Mucosa of stomach (tissue), 1 donor: ENCODE measurements at regions not wholly inside any gene's neighbourhood (a gene's known extent, or its start where the extent isn't known, plus 50 kb on each side); places are given as distances from the start of the nearest gene placed in this dataset.

ENCODE experiments used
- H3K27me3 ChIP-seq: one replicate; pipeline ENCODE4 v1.7.0; 2013; ENCODE audit warnings: mild to moderate bottlenecking, low read length; ENCODE audit not compliant: control insufficient read depth, insufficient read depth
- H3K36me3 ChIP-seq: one replicate; pipeline ENCODE4 v1.7.0; 2013; ENCODE audit warnings: low read length; ENCODE audit not compliant: control insufficient read depth, insufficient read depth
- H3K4me1 ChIP-seq: one replicate; pipeline ENCODE4 v1.7.0; 2013; ENCODE audit warnings: mild to moderate bottlenecking, low read length; ENCODE audit not compliant: control insufficient read depth, insufficient read depth
- H3K4me3 ChIP-seq: one replicate; pipeline ENCODE4 v1.7.0; 2013; ENCODE audit warnings: low read length
- H3K9ac ChIP-seq: one replicate; pipeline ENCODE4 v1.7.0; 2013; ENCODE audit warnings: mild to moderate bottlenecking, low read length, moderate library complexity
- H3K9me3 ChIP-seq: one replicate; pipeline ENCODE4 v1.7.0; 2013; ENCODE audit warnings: mild to moderate bottlenecking, low read length, moderate library complexity; ENCODE audit not compliant: control insufficient read depth
- donor health status: Pancreatic carcinoma.

- Histone ChIP-seq H3K4me3 (no peak overlapping the region), H3K27me3 (peaks cover 34% of the 10 kb centered on the region), H3K4me1 (no peaks in the 10 kb centered on the region), H3K9me3 (no peaks in the 10 kb centered on the region), H3K36me3 (no peaks in the 10 kb centered on the region), H3K9ac (no peak overlapping the region)
Observed at GRCh38 chr2:59566739-59567138, 986.7 kb downstream of the BCL11A start.

GRCh38 chr2:59561281-59561680 is 992.2 kb downstream of the BCL11A start:
- H3K9ac ChIP-seq: no peak overlapping the region
- H3K9me3 ChIP-seq: no peaks in the 10 kb centered on the region
- H3K27me3 ChIP-seq: peaks cover 15% of the 10 kb centered on the region
- no peak overlapping the region for H3K4me3 ChIP-seq
- H3K4me1 ChIP-seq: no peaks in the 10 kb centered on the region
- no peaks in the 10 kb centered on the region for H3K36me3 ChIP-seq

GRCh38 chr2:59560769-59561168 is 992.7 kb downstream of the BCL11A start:
- no peak overlapping the region for H3K4me3 ChIP-seq
- H3K36me3 ChIP-seq: no peaks in the 10 kb centered on the region
- no peaks in the 10 kb centered on the region for H3K9me3 ChIP-seq
- H3K27me3 ChIP-seq: peaks cover 9% of the 10 kb centered on the region
- no peak overlapping the region for H3K9ac ChIP-seq
- H3K4me1 ChIP-seq: no peaks in the 10 kb centered on the region

GRCh38 chr2:59540864-59541263 is 1012.6 kb downstream of the BCL11A start:
- Histone ChIP-seq H3K27me3 (no peaks in the 10 kb centered on the region), H3K9me3 (no peaks in the 10 kb centered on the region), H3K9ac (no peak overlapping the region), H3K4me3 (no peak overlapping the region), H3K4me1 (no peaks in the 10 kb centered on the region), H3K36me3 (no peaks in the 10 kb centered on the region)

- H3K9me3 ChIP-seq: no peaks in the 10 kb centered on the region
- no peaks in the 10 kb centered on the region for H3K4me1 ChIP-seq
- H3K36me3 ChIP-seq: no peaks in the 10 kb centered on the region
- H3K9ac ChIP-seq: no peak overlapping the region
- no peaks in the 10 kb centered on the region for H3K27me3 ChIP-seq
- H3K4me3 ChIP-seq: no peak overlapping the region
Observed at GRCh38 chr2:59538398-59538911, 1015.0 kb downstream of the BCL11A start.

GRCh38 chr2:59532808-59533207 is 1020.6 kb downstream of the BCL11A start:
- H3K9ac ChIP-seq: no peak overlapping the region
- no peaks in the 10 kb centered on the region for H3K4me1 ChIP-seq
- H3K36me3 ChIP-seq: no peaks in the 10 kb centered on the region
- no peaks in the 10 kb centered on the region for H3K27me3 ChIP-seq
- H3K9me3 ChIP-seq: no peaks in the 10 kb centered on the region
- H3K4me3 ChIP-seq: no peak overlapping the region

GRCh38 chr2:59530258-59530657 is 1023.2 kb downstream of the BCL11A start:
- no peaks in the 10 kb centered on the region for H3K36me3 ChIP-seq

GRCh38 chr2:59529726-59530125 is 1023.7 kb downstream of the BCL11A start:
- Histone ChIP-seq H3K9ac (no peak overlapping the region), H3K36me3 (no peaks in the 10 kb centered on the region), H3K4me1 (no peaks in the 10 kb centered on the region), H3K4me3 (no peak overlapping the region), H3K9me3 (no peaks in the 10 kb centered on the region), H3K27me3 (no peaks in the 10 kb centered on the region)

More at GRCh38 chr2:59530258-59530657, 1023.2 kb downstream of the BCL11A start:
- H3K4me3 ChIP-seq: no peak overlapping the region
- no peaks in the 10 kb centered on the region for H3K4me1 ChIP-seq
- no peak overlapping the region for H3K9ac ChIP-seq
- no peaks in the 10 kb centered on the region for H3K9me3 ChIP-seq
- H3K27me3 ChIP-seq: no peaks in the 10 kb centered on the region

- no peak overlapping the region for H3K9ac ChIP-seq
- H3K4me1 ChIP-seq: no peaks in the 10 kb centered on the region
- no peaks in the 10 kb centered on the region for H3K27me3 ChIP-seq
- H3K9me3 ChIP-seq: no peaks in the 10 kb centered on the region
- no peaks in the 10 kb centered on the region for H3K36me3 ChIP-seq
- H3K4me3 ChIP-seq: no peak overlapping the region
Observed at GRCh38 chr2:59528525-59528924, 1024.9 kb downstream of the BCL11A start.

- H3K9me3 ChIP-seq: no peaks in the 10 kb centered on the region
- H3K9ac ChIP-seq: no peak overlapping the region
- no peak overlapping the region for H3K4me3 ChIP-seq
- no peaks in the 10 kb centered on the region for H3K36me3 ChIP-seq
- H3K4me1 ChIP-seq: no peaks in the 10 kb centered on the region
- H3K27me3 ChIP-seq: no peaks in the 10 kb centered on the region
Observed at GRCh38 chr2:59502981-59503380, 1050.5 kb downstream of the BCL11A start.

GRCh38 chr2:59490994-59491393 is 1062.5 kb downstream of the BCL11A start:
- Histone ChIP-seq H3K4me1 (no peaks in the 10 kb centered on the region), H3K9ac (no peak overlapping the region), H3K27me3 (no peaks in the 10 kb centered on the region), H3K4me3 (no peak overlapping the region), H3K9me3 (no peaks in the 10 kb centered on the region), H3K36me3 (no peaks in the 10 kb centered on the region)

- Histone ChIP-seq H3K36me3 (no peaks in the 10 kb centered on the region), H3K9me3 (no peaks in the 10 kb centered on the region), H3K4me1 (no peaks in the 10 kb centered on the region), H3K27me3 (no peaks in the 10 kb centered on the region), H3K4me3 (no peak overlapping the region), H3K9ac (no peak overlapping the region)
Observed at GRCh38 chr2:59490192-59490591, 1063.3 kb downstream of the BCL11A start.

GRCh38 chr2:59484673-59485072 is 1068.8 kb downstream of the BCL11A start:
- no peak overlapping the region for H3K9ac ChIP-seq
- no peaks in the 10 kb centered on the region for H3K27me3 ChIP-seq
- no peaks in the 10 kb centered on the region for H3K4me1 ChIP-seq
- no peaks in the 10 kb centered on the region for H3K9me3 ChIP-seq
- no peaks in the 10 kb centered on the region for H3K36me3 ChIP-seq
- no peak overlapping the region for H3K4me3 ChIP-seq
